ENCODE measurements at regions not wholly inside any gene's neighbourhood (a gene's known extent, or its start where the extent isn't known, plus 50 kb on each side); places are given as distances from the start of the nearest gene placed in this dataset.
"Not testable (repeated sequence)": the region's sequence is repeated elsewhere in the genome, so short reads cannot be mapped to it uniquely, and the experiment has no call there.

DNA sequence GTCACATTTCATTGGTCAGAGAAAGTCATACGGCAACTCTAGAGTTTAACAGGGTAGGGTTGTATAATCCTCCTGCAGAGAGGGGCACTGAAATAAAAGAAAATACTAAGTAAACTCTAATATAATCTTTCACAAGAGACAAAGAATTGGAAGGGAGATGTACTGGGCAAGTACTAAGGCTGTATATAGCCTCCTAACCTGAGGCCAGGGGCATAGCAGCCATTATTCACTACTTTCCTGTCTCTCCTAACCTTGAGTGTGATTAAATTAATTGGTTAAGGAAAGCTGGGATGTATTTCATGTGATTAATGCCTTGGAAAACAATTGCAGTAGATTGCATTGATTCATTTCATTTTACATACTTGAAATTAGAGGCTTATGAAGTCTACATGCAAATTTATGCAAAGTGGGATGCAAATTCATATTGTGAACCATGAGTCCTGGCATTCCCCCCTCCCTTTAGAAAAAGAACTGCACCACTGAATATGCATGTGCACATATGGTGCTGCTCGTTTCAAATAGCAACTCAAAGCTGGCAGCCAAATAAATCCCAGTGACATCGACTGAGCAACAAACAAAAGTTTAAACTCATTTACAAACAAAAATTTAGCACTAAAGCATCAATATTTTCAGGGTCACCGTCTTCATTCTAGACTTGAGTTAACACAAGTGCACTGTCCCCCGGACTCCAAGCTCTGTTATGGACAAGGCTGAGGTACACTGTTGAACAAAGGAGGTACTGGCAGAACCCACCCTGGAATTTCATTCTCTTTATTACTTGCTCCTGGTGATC is 70.0 kb downstream of the DMAC1 start:
- no peaks in the 10 kb centered on the region for H3K27me3 ChIP-seq (ENCODE audit: control insufficient read depth, insufficient read depth, low read length)

DNA sequence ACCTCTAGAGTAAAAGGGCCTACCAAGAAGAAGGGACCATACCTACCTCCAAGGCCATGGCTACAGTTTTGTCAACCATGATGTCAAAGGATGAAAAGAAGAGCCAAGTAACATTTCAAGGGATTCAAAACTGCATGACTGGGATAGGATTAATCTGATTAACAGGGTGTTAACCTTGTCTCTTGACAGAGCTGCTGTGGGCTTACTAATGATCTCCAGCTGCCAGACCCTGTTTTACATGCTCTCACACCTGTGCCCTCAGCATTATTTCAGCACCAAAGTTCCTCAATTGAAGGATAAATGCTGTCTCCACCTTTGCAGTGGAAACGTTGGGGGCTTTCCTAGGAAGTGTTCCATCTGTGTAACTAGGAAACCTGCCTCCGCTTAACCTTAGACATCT is 78.3 kb downstream of the DMAC1 start:
- Histone ChIP-seq H3K27ac (ENCODE audit: insufficient read depth, low read length) (no peak overlapping the region), H3K36me3 (ENCODE audit: control insufficient read depth, insufficient read depth, low read length) (no peaks in the 10 kb centered on the region), H4K20me1 (ENCODE audit: control insufficient read depth, extremely low read depth, insufficient read depth, low read length) (no peaks in the 10 kb centered on the region), H3K4me1 (ENCODE audit: control insufficient read depth, extremely low read depth, insufficient read depth, low read length) (no peaks in the 10 kb centered on the region), H3K4me3 (replicated peaks in 1 of 4; ENCODE audit: control extremely low read depth in 1 of 4, insufficient read depth in 1 of 4, low read depth in 3 of 4, low read length in 4 of 4) (no peak overlapping the region), H3K79me2 (ENCODE audit: control insufficient read depth, insufficient read depth, low read length) (no peaks in the 10 kb centered on the region), H3K27me3 (ENCODE audit: control insufficient read depth, insufficient read depth, low read length) (no peaks in the 10 kb centered on the region), H2AFZ (ENCODE audit: low read length) (no peak overlapping the region), H3K9ac (ENCODE audit: insufficient read depth, low read length) (no peak overlapping the region), H3K4me2 (ENCODE audit: extremely low read depth, insufficient read depth, low read length) (no peak overlapping the region), H3K9me3 (ENCODE audit: control insufficient read depth, insufficient read depth, low read depth, low read length) (no peaks in the 10 kb centered on the region)
- no peak for DNase-seq (ENCODE audit: low read depth in 2 of 2)
- TF ChIP-seq, protein P1, sequence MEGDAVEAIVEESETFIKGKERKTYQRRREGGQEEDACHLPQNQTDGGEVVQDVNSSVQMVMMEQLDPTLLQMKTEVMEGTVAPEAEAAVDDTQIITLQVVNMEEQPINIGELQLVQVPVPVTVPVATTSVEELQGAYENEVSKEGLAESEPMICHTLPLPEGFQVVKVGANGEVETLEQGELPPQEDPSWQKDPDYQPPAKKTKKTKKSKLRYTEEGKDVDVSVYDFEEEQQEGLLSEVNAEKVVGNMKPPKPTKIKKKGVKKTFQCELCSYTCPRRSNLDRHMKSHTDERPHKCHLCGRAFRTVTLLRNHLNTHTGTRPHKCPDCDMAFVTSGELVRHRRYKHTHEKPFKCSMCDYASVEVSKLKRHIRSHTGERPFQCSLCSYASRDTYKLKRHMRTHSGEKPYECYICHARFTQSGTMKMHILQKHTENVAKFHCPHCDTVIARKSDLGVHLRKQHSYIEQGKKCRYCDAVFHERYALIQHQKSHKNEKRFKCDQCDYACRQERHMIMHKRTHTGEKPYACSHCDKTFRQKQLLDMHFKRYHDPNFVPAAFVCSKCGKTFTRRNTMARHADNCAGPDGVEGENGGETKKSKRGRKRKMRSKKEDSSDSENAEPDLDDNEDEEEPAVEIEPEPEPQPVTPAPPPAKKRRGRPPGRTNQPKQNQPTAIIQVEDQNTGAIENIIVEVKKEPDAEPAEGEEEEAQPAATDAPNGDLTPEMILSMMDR (conservative IDR thresholded peaks at IDR 0.05 in 1 of 2, IDR thresholded peaks at IDR 0.05 in 1 of 2; ENCODE audit: low read depth in 1 of 2, low read length in 2 of 2), result no peak
- TF ChIP-seq EZH2 (IDR thresholded peaks at IDR 0.05; ENCODE audit: low read length, missing control alignments), result no peak

More for the DNA sequence above, 70.0 kb downstream of the DMAC1 start:
- Histone ChIP-seq H2AFZ (ENCODE audit: low read length) (no peak overlapping the region), H3K4me2 (ENCODE audit: extremely low read depth, insufficient read depth, low read length) (no peak overlapping the region), H4K20me1 (ENCODE audit: control insufficient read depth, extremely low read depth, insufficient read depth, low read length) (no peaks in the 10 kb centered on the region), H3K9ac (ENCODE audit: insufficient read depth, low read length) (no peak overlapping the region), H3K9me3 (ENCODE audit: control insufficient read depth, insufficient read depth, low read depth, low read length) (no peaks in the 10 kb centered on the region), H3K27ac (ENCODE audit: insufficient read depth, low read length) (no peak overlapping the region), H3K4me1 (ENCODE audit: control insufficient read depth, extremely low read depth, insufficient read depth, low read length) (no peaks in the 10 kb centered on the region), H3K4me3 (replicated peaks in 1 of 4; ENCODE audit: control extremely low read depth in 1 of 4, insufficient read depth in 1 of 4, low read depth in 3 of 4, low read length in 4 of 4) (no peak overlapping the region), H3K79me2 (ENCODE audit: control insufficient read depth, insufficient read depth, low read length) (no peaks in the 10 kb centered on the region), H3K36me3 (ENCODE audit: control insufficient read depth, insufficient read depth, low read length) (no peaks in the 10 kb centered on the region)
- TF ChIP-seq, protein P1 (conservative IDR thresholded peaks at IDR 0.05 in 1 of 2, IDR thresholded peaks at IDR 0.05 in 1 of 2; ENCODE audit: low read depth in 1 of 2, low read length in 2 of 2), result no peak
- TF ChIP-seq EZH2 (IDR thresholded peaks at IDR 0.05; ENCODE audit: low read length, missing control alignments), result no peak
- no peak for DNase-seq (ENCODE audit: low read depth in 2 of 2)

DNA sequence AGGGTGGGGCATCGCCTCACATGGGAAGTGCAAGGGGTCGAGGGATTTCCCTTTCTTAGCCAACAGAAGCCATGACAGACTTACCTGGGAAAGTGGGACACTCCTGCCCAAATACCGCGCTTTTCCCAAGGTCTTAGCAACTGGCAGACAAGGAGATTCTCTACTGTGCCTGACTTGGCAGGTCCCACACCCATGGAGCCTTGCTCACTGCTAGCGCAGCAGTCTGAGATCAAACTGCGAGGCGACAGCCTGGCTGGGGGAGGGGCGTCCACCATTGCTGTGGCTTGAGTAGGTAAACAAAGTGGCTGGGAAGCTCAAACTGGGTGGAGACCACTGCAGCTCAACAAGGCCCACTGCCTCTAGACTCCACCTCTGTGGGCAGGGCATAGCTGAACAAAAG is 86.5 kb downstream of the DMAC1 start:
- H3K4me1 ChIP-seq (ENCODE audit: control insufficient read depth, extremely low read depth, insufficient read depth, low read length); H3K4me3 ChIP-seq (replicated peaks in 1 of 4; ENCODE audit: control extremely low read depth in 1 of 4, insufficient read depth in 1 of 4, low read depth in 3 of 4, low read length in 4 of 4); H3K9ac ChIP-seq (ENCODE audit: insufficient read depth, low read length); H4K20me1 ChIP-seq (ENCODE audit: control insufficient read depth, extremely low read depth, insufficient read depth, low read length); H3K4me2 ChIP-seq (ENCODE audit: extremely low read depth, insufficient read depth, low read length); H3K9me3 ChIP-seq (ENCODE audit: control insufficient read depth, insufficient read depth, low read depth, low read length); H3K79me2 ChIP-seq (ENCODE audit: control insufficient read depth, insufficient read depth, low read length); H3K27ac ChIP-seq (ENCODE audit: insufficient read depth, low read length); H3K27me3 ChIP-seq (ENCODE audit: control insufficient read depth, insufficient read depth, low read length); DNase-seq (ENCODE audit: low read depth in 2 of 2); H2AFZ ChIP-seq (ENCODE audit: low read length); H3K36me3 ChIP-seq (ENCODE audit: control insufficient read depth, insufficient read depth, low read length): not testable (repeated sequence)

Measured in fibroblast of lung (primary cell).